Frontal cortex (tissue), 3 donors: ENCODE measurements at regions not wholly inside any gene's neighbourhood (a gene's known extent, or its start where the extent isn't known, plus 50 kb on each side); places are given as distances from the start of the nearest gene placed in this dataset.
A peak's percentile ranks its signal among the peaks of the same experiment; 100 is the strongest.

Experiments
- DNase-seq, 2 donors: peaks; one replicate each; pipeline ENCODE4 v3.0.0; 2012; ENCODE audit warnings: low spot score in 2 of 2
- FAIRE-seq: peaks from 2 replicates; lab custom pipeline; 2012; peaks lifted over from hg19 to GRCh38; lab: Jason Lieb, UNC
- donor health status: control.
- donor health status: control.
- donor health status: control.

GRCh38 chr2:188705191-188705590, 269.0 kb upstream of the COL3A1 start:
- FAIRE-seq (no peak), DNase-seq (no peak)

GRCh38 chr2:188713961-188714360, 260.2 kb upstream of the COL3A1 start:
- DNase-seq: no peak
- FAIRE-seq: no peak

GRCh38 chr2:188720811-188721605, 253.2 kb upstream of the COL3A1 start:
- FAIRE-seq (no peak), DNase-seq (no peak)

- FAIRE-seq (no peak), DNase-seq (no peak)
Measured at GRCh38 chr2:188721784-188722183, 252.4 kb upstream of the COL3A1 start.

- DNase-seq (no peak), FAIRE-seq (no peak)
Measured at GRCh38 chr2:188725746-188726360, 248.3 kb upstream of the COL3A1 start.

GRCh38 chr2:188726626-188727247, 247.4 kb upstream of the COL3A1 start:
- FAIRE-seq: no peak

GRCh38 chr2:188727846-188728245, 246.3 kb upstream of the COL3A1 start:
- DNase-seq (no peak), FAIRE-seq (no peak)

More at GRCh38 chr2:188726626-188727247, 247.4 kb upstream of the COL3A1 start:
- DNase-seq: no peak

- FAIRE-seq: no peak
- no peak for DNase-seq
Measured at GRCh38 chr2:188734691-188735090, 239.5 kb upstream of the COL3A1 start.

- DNase-seq (no peak), FAIRE-seq (no peak)
Measured at GRCh38 chr2:188746727-188747126, 227.4 kb upstream of the COL3A1 start.

GRCh38 chr2:188751816-188752215, 222.4 kb upstream of the COL3A1 start:
- no peak for DNase-seq
- no peak for FAIRE-seq

- FAIRE-seq (no peak), DNase-seq (no peak)
Measured at GRCh38 chr2:188752311-188752710, 221.9 kb upstream of the COL3A1 start.

- FAIRE-seq (no peak), DNase-seq (no peak)
Measured at GRCh38 chr2:188762151-188762550, 212.0 kb upstream of the COL3A1 start.

GRCh38 chr2:188765522-188766470, 208.4 kb upstream of the COL3A1 start:
- no peak for FAIRE-seq
- no peak for DNase-seq

- DNase-seq: no peak
- no peak for FAIRE-seq
Measured at GRCh38 chr2:188766471-188766856, 207.7 kb upstream of the COL3A1 start.

GRCh38 chr2:188767176-188767575, 207.0 kb upstream of the COL3A1 start:
- DNase-seq (no peak), FAIRE-seq (peak; percentile 10)

GRCh38 chr2:188770296-188770695, 203.9 kb upstream of the COL3A1 start:
- no peak for FAIRE-seq
- DNase-seq: no peak

GRCh38 chr2:188773075-188773474, 201.1 kb upstream of the COL3A1 start:
- FAIRE-seq: no peak
- no peak for DNase-seq

GRCh38 chr2:188776634-188777033, 197.5 kb upstream of the COL3A1 start:
- DNase-seq (no peak), FAIRE-seq (no peak)

GRCh38 chr2:188784269-188784762, 189.9 kb upstream of the COL3A1 start:
- FAIRE-seq (peak; percentile 51), DNase-seq (no peak)

GRCh38 chr2:188785061-188785460, 189.1 kb upstream of the COL3A1 start:
- DNase-seq (no peak), FAIRE-seq (no peak)
